ENCODE measurements at regions not wholly inside any gene's neighbourhood (a gene's known extent, or its start where the extent isn't known, plus 50 kb on each side); places are given as distances from the start of the nearest gene placed in this dataset.

- H3K4me3 ChIP-seq (ENCODE audit: low read length): no peak overlapping the region
- H3K4me1 ChIP-seq (ENCODE audit: insufficient read depth, low read length): peaks cover 32% of the 10 kb centered on the region
- H3K27me3 ChIP-seq (ENCODE audit: insufficient read depth, low read length): no peaks in the 10 kb centered on the region
- H3K9me3 ChIP-seq (ENCODE audit: low read depth, low read length): peaks cover 14% of the 10 kb centered on the region
Observed at GRCh38 chr6:6376845-6377244, 56.4 kb upstream of the F13A1 start.

GRCh38 chr6:6377621-6378020, 57.2 kb upstream of the F13A1 start:
- H3K4me3 ChIP-seq (ENCODE audit: low read length): no peak overlapping the region
- H3K27me3 ChIP-seq (ENCODE audit: insufficient read depth, low read length): no peaks in the 10 kb centered on the region
- peaks cover 32% of the 10 kb centered on the region for H3K4me1 ChIP-seq (ENCODE audit: insufficient read depth, low read length)
- H3K9me3 ChIP-seq (ENCODE audit: low read depth, low read length): peaks cover 14% of the 10 kb centered on the region

GRCh38 chr6:6379573-6379972, 59.1 kb upstream of the F13A1 start:
- Histone ChIP-seq H3K4me1 (ENCODE audit: insufficient read depth, low read length) (peaks cover 42% of the 10 kb centered on the region), H3K4me3 (ENCODE audit: low read length) (no peak overlapping the region), H3K9me3 (ENCODE audit: low read depth, low read length) (peaks cover 6% of the 10 kb centered on the region), H3K27me3 (ENCODE audit: insufficient read depth, low read length) (no peaks in the 10 kb centered on the region)

GRCh38 chr6:6384520-6384919, 64.1 kb upstream of the F13A1 start:
- no peaks in the 10 kb centered on the region for H3K9me3 ChIP-seq (ENCODE audit: low read depth, low read length)
- H3K4me1 ChIP-seq (ENCODE audit: insufficient read depth, low read length): peaks cover 59% of the 10 kb centered on the region
- no peak overlapping the region for H3K4me3 ChIP-seq (ENCODE audit: low read length)
- no peaks in the 10 kb centered on the region for H3K27me3 ChIP-seq (ENCODE audit: insufficient read depth, low read length)

GRCh38 chr6:6386010-6386409, 65.5 kb upstream of the F13A1 start:
- Histone ChIP-seq H3K4me3 (ENCODE audit: low read length) (no peak overlapping the region), H3K27me3 (ENCODE audit: insufficient read depth, low read length) (no peaks in the 10 kb centered on the region), H3K4me1 (ENCODE audit: insufficient read depth, low read length) (peaks cover 59% of the 10 kb centered on the region), H3K9me3 (ENCODE audit: low read depth, low read length) (no peaks in the 10 kb centered on the region)

- H3K4me1 ChIP-seq (ENCODE audit: insufficient read depth, low read length): peaks cover 76% of the 10 kb centered on the region
- H3K9me3 ChIP-seq (ENCODE audit: low read depth, low read length): no peaks in the 10 kb centered on the region
- H3K27me3 ChIP-seq (ENCODE audit: insufficient read depth, low read length): no peaks in the 10 kb centered on the region
- no peak overlapping the region for H3K4me3 ChIP-seq (ENCODE audit: low read length)
Observed at GRCh38 chr6:6390849-6391602, 70.6 kb upstream of the F13A1 start.

- Histone ChIP-seq H3K27me3 (ENCODE audit: insufficient read depth, low read length) (no peaks in the 10 kb centered on the region), H3K4me1 (ENCODE audit: insufficient read depth, low read length) (peaks cover 79% of the 10 kb centered on the region), H3K9me3 (ENCODE audit: low read depth, low read length) (no peaks in the 10 kb centered on the region), H3K4me3 (ENCODE audit: low read length) (no peak overlapping the region)
Observed at GRCh38 chr6:6392214-6393068, 72.0 kb upstream of the F13A1 start.

- Histone ChIP-seq H3K9me3 (ENCODE audit: low read depth, low read length) (no peaks in the 10 kb centered on the region), H3K4me1 (ENCODE audit: insufficient read depth, low read length) (peaks cover 75% of the 10 kb centered on the region), H3K4me3 (ENCODE audit: low read length) (no peak overlapping the region), H3K27me3 (ENCODE audit: insufficient read depth, low read length) (no peaks in the 10 kb centered on the region)
Observed at GRCh38 chr6:6393069-6393529, 72.6 kb upstream of the F13A1 start.

- peaks cover 63% of the 10 kb centered on the region for H3K4me1 ChIP-seq (ENCODE audit: insufficient read depth, low read length)
- H3K9me3 ChIP-seq (ENCODE audit: low read depth, low read length): no peaks in the 10 kb centered on the region
- H3K4me3 ChIP-seq (ENCODE audit: low read length): no peak overlapping the region
- no peaks in the 10 kb centered on the region for H3K27me3 ChIP-seq (ENCODE audit: insufficient read depth, low read length)
Observed at GRCh38 chr6:6395581-6396197, 75.2 kb upstream of the F13A1 start.

GRCh38 chr6:6397842-6398241, 77.4 kb upstream of the F13A1 start:
- Histone ChIP-seq H3K9me3 (ENCODE audit: low read depth, low read length) (no peaks in the 10 kb centered on the region), H3K4me1 (ENCODE audit: insufficient read depth, low read length) (peaks cover 49% of the 10 kb centered on the region), H3K27me3 (ENCODE audit: insufficient read depth, low read length) (no peaks in the 10 kb centered on the region), H3K4me3 (ENCODE audit: low read length) (no peak overlapping the region)

- H3K4me1 ChIP-seq (ENCODE audit: insufficient read depth, low read length): peaks cover 34% of the 10 kb centered on the region
- H3K27me3 ChIP-seq (ENCODE audit: insufficient read depth, low read length): no peaks in the 10 kb centered on the region
- H3K4me3 ChIP-seq (ENCODE audit: low read length): no peak overlapping the region
- no peaks in the 10 kb centered on the region for H3K9me3 ChIP-seq (ENCODE audit: low read depth, low read length)
Observed at GRCh38 chr6:6399568-6399967, 79.1 kb upstream of the F13A1 start.

- Histone ChIP-seq H3K4me3 (ENCODE audit: low read length) (no peak overlapping the region), H3K4me1 (ENCODE audit: insufficient read depth, low read length) (peaks cover 33% of the 10 kb centered on the region), H3K27me3 (ENCODE audit: insufficient read depth, low read length) (no peaks in the 10 kb centered on the region), H3K9me3 (ENCODE audit: low read depth, low read length) (no peaks in the 10 kb centered on the region)
Observed at GRCh38 chr6:6401401-6401800, 80.9 kb upstream of the F13A1 start.

- Histone ChIP-seq H3K4me1 (ENCODE audit: insufficient read depth, low read length) (peaks cover 33% of the 10 kb centered on the region), H3K9me3 (ENCODE audit: low read depth, low read length) (no peaks in the 10 kb centered on the region), H3K27me3 (ENCODE audit: insufficient read depth, low read length) (no peaks in the 10 kb centered on the region), H3K4me3 (ENCODE audit: low read length) (no peak overlapping the region)
Observed at GRCh38 chr6:6402006-6402405, 81.5 kb upstream of the F13A1 start.

GRCh38 chr6:6402591-6402990, 82.1 kb upstream of the F13A1 start:
- Histone ChIP-seq H3K27me3 (ENCODE audit: insufficient read depth, low read length) (no peaks in the 10 kb centered on the region), H3K4me3 (ENCODE audit: low read length) (no peak overlapping the region), H3K9me3 (ENCODE audit: low read depth, low read length) (no peaks in the 10 kb centered on the region), H3K4me1 (ENCODE audit: insufficient read depth, low read length) (peaks cover 33% of the 10 kb centered on the region)

- H3K4me1 ChIP-seq (ENCODE audit: insufficient read depth, low read length): peaks cover 38% of the 10 kb centered on the region
- H3K4me3 ChIP-seq (ENCODE audit: low read length): no peak overlapping the region
- H3K27me3 ChIP-seq (ENCODE audit: insufficient read depth, low read length): no peaks in the 10 kb centered on the region
- no peaks in the 10 kb centered on the region for H3K9me3 ChIP-seq (ENCODE audit: low read depth, low read length)
Observed at GRCh38 chr6:6405031-6405430, 84.6 kb upstream of the F13A1 start.

Data from mononuclear cell (primary cell).